ENCODE measurements at regions not wholly inside any gene's neighbourhood (a gene's known extent, or its start where the extent isn't known, plus 50 kb on each side); places are given as distances from the start of the nearest gene placed in this dataset.
"Not testable (repeated sequence)": the region's sequence is repeated elsewhere in the genome, so short reads cannot be mapped to it uniquely, and the experiment has no call there.

- H2AFZ ChIP-seq (ENCODE audit: low read depth, low read length), result no peak overlapping the region
- H3K27me3 ChIP-seq (ENCODE audit: insufficient read depth, low read length), result no peaks in the 10 kb centered on the region
- H3K4me3 ChIP-seq (ENCODE audit: low read length), result no peak overlapping the region
- H3K9me3 ChIP-seq (ENCODE audit: low read length), result no peaks in the 10 kb centered on the region
- H3K4me1 ChIP-seq (ENCODE audit: insufficient read depth, low read length), result peaks cover 8% of the 10 kb centered on the region
- H3K36me3 ChIP-seq (ENCODE audit: insufficient read depth, low read length), result no peaks in the 10 kb centered on the region
Observed at GRCh38 chr10:125419146-125419545, 258.8 kb upstream of the CTBP2 start.

- Histone ChIP-seq H3K4me1 (ENCODE audit: insufficient read depth, low read length) (peaks cover 8% of the 10 kb centered on the region), H3K36me3 (ENCODE audit: insufficient read depth, low read length) (no peaks in the 10 kb centered on the region), H3K9me3 (ENCODE audit: low read length) (no peaks in the 10 kb centered on the region), H3K4me3 (ENCODE audit: low read length) (no peak overlapping the region), H2AFZ (ENCODE audit: low read depth, low read length) (no peak overlapping the region), H3K27me3 (ENCODE audit: insufficient read depth, low read length) (no peaks in the 10 kb centered on the region)
Observed at GRCh38 chr10:125417605-125418004, 257.2 kb upstream of the CTBP2 start.

- Histone ChIP-seq H2AFZ (ENCODE audit: low read depth, low read length) (no peak overlapping the region), H3K27me3 (ENCODE audit: insufficient read depth, low read length) (no peaks in the 10 kb centered on the region)
Observed at GRCh38 chr10:125415964-125416363, 255.6 kb upstream of the CTBP2 start.

GRCh38 chr10:125415006-125415633 lies 254.8 kb upstream of the CTBP2 start:
- H3K4me1 ChIP-seq (ENCODE audit: insufficient read depth, low read length), result peaks cover 8% of the 10 kb centered on the region
- no peaks in the 10 kb centered on the region for H3K9me3 ChIP-seq (ENCODE audit: low read length)
- H3K4me3 ChIP-seq (ENCODE audit: low read length), result no peak overlapping the region
- no peaks in the 10 kb centered on the region for H3K36me3 ChIP-seq (ENCODE audit: insufficient read depth, low read length)
- no peak overlapping the region for H2AFZ ChIP-seq (ENCODE audit: low read depth, low read length)
- H3K27me3 ChIP-seq (ENCODE audit: insufficient read depth, low read length), result no peaks in the 10 kb centered on the region

More at GRCh38 chr10:125415964-125416363, 255.6 kb upstream of the CTBP2 start:
- Histone ChIP-seq H3K9me3 (ENCODE audit: low read length) (no peaks in the 10 kb centered on the region), H3K36me3 (ENCODE audit: insufficient read depth, low read length) (no peaks in the 10 kb centered on the region), H3K4me1 (ENCODE audit: insufficient read depth, low read length) (peaks cover 8% of the 10 kb centered on the region), H3K4me3 (ENCODE audit: low read length) (no peak overlapping the region)

GRCh38 chr10:125411724-125412123 lies 251.4 kb upstream of the CTBP2 start:
- Histone ChIP-seq H3K4me1 (ENCODE audit: insufficient read depth, low read length) (peaks cover 8% of the 10 kb centered on the region), H3K9me3 (ENCODE audit: low read length) (no peaks in the 10 kb centered on the region), H2AFZ (ENCODE audit: low read depth, low read length) (no peak overlapping the region), H3K4me3 (ENCODE audit: low read length) (no peak overlapping the region), H3K27me3 (ENCODE audit: insufficient read depth, low read length) (no peaks in the 10 kb centered on the region), H3K36me3 (ENCODE audit: insufficient read depth, low read length) (no peaks in the 10 kb centered on the region)

GRCh38 chr10:125409756-125410155 lies 249.4 kb upstream of the CTBP2 start:
- Histone ChIP-seq H3K4me1 (ENCODE audit: insufficient read depth, low read length) (peaks cover 3% of the 10 kb centered on the region), H3K4me3 (ENCODE audit: low read length) (no peak overlapping the region), H3K36me3 (ENCODE audit: insufficient read depth, low read length) (no peaks in the 10 kb centered on the region), H3K9me3 (ENCODE audit: low read length) (no peaks in the 10 kb centered on the region), H3K27me3 (ENCODE audit: insufficient read depth, low read length) (no peaks in the 10 kb centered on the region), H2AFZ (ENCODE audit: low read depth, low read length) (no peak overlapping the region)

GRCh38 chr10:125407557-125407956 lies 247.2 kb upstream of the CTBP2 start:
- H3K36me3 ChIP-seq (ENCODE audit: insufficient read depth, low read length), result no peaks in the 10 kb centered on the region
- H3K4me1 ChIP-seq (ENCODE audit: insufficient read depth, low read length), result no peaks in the 10 kb centered on the region
- no peak overlapping the region for H3K4me3 ChIP-seq (ENCODE audit: low read length)
- no peaks in the 10 kb centered on the region for H3K27me3 ChIP-seq (ENCODE audit: insufficient read depth, low read length)
- no peak overlapping the region for H2AFZ ChIP-seq (ENCODE audit: low read depth, low read length)
- no peaks in the 10 kb centered on the region for H3K9me3 ChIP-seq (ENCODE audit: low read length)

- Histone ChIP-seq H3K4me3 (ENCODE audit: low read length) (no peak overlapping the region), H3K4me1 (ENCODE audit: insufficient read depth, low read length) (no peaks in the 10 kb centered on the region), H3K9me3 (ENCODE audit: low read length) (no peaks in the 10 kb centered on the region), H3K36me3 (ENCODE audit: insufficient read depth, low read length) (no peaks in the 10 kb centered on the region), H2AFZ (ENCODE audit: low read depth, low read length) (no peak overlapping the region), H3K27me3 (ENCODE audit: insufficient read depth, low read length) (no peaks in the 10 kb centered on the region)
Observed at GRCh38 chr10:125407000-125407502, 246.7 kb upstream of the CTBP2 start.

- not testable (repeated sequence) for H3K4me1 ChIP-seq (ENCODE audit: insufficient read depth, low read length)
Observed at GRCh38 chr10:125404902-125405301, 244.5 kb upstream of the CTBP2 start.

GRCh38 chr10:125401462-125401861 lies 241.1 kb upstream of the CTBP2 start:
- no peak overlapping the region for H3K4me3 ChIP-seq (ENCODE audit: low read length)

More at GRCh38 chr10:125404902-125405301, 244.5 kb upstream of the CTBP2 start:
- H3K36me3 ChIP-seq (ENCODE audit: insufficient read depth, low read length); H2AFZ ChIP-seq (ENCODE audit: low read depth, low read length); H3K27me3 ChIP-seq (ENCODE audit: insufficient read depth, low read length); H3K9me3 ChIP-seq (ENCODE audit: low read length); H3K4me3 ChIP-seq (ENCODE audit: low read length): not testable (repeated sequence)

GRCh38 chr10:125399289-125399688 lies 238.9 kb upstream of the CTBP2 start:
- Histone ChIP-seq H3K36me3 (ENCODE audit: insufficient read depth, low read length) (no peaks in the 10 kb centered on the region), H3K9me3 (ENCODE audit: low read length) (no peaks in the 10 kb centered on the region), H2AFZ (ENCODE audit: low read depth, low read length) (no peak overlapping the region), H3K27me3 (ENCODE audit: insufficient read depth, low read length) (peaks cover 4% of the 10 kb centered on the region), H3K4me3 (ENCODE audit: low read length) (no peak overlapping the region), H3K4me1 (ENCODE audit: insufficient read depth, low read length) (no peaks in the 10 kb centered on the region)

More at GRCh38 chr10:125401462-125401861, 241.1 kb upstream of the CTBP2 start:
- Histone ChIP-seq H3K27me3 (ENCODE audit: insufficient read depth, low read length) (peaks cover 4% of the 10 kb centered on the region), H2AFZ (ENCODE audit: low read depth, low read length) (no peak overlapping the region), H3K9me3 (ENCODE audit: low read length) (no peaks in the 10 kb centered on the region), H3K4me1 (ENCODE audit: insufficient read depth, low read length) (no peaks in the 10 kb centered on the region), H3K36me3 (ENCODE audit: insufficient read depth, low read length) (no peaks in the 10 kb centered on the region)

- Histone ChIP-seq H3K27me3 (ENCODE audit: insufficient read depth, low read length) (peaks cover 4% of the 10 kb centered on the region), H3K9me3 (ENCODE audit: low read length) (no peaks in the 10 kb centered on the region), H3K4me3 (ENCODE audit: low read length) (no peak overlapping the region), H2AFZ (ENCODE audit: low read depth, low read length) (no peak overlapping the region), H3K4me1 (ENCODE audit: insufficient read depth, low read length) (no peaks in the 10 kb centered on the region), H3K36me3 (ENCODE audit: insufficient read depth, low read length) (no peaks in the 10 kb centered on the region)
Observed at GRCh38 chr10:125398270-125398669, 237.9 kb upstream of the CTBP2 start.

GRCh38 chr10:125397608-125398007 lies 237.2 kb upstream of the CTBP2 start:
- H3K4me3 ChIP-seq (ENCODE audit: low read length), result no peak overlapping the region

GRCh38 chr10:125396676-125397075 lies 236.3 kb upstream of the CTBP2 start:
- Histone ChIP-seq H3K4me3 (ENCODE audit: low read length) (no peak overlapping the region), H3K4me1 (ENCODE audit: insufficient read depth, low read length) (no peaks in the 10 kb centered on the region), H3K36me3 (ENCODE audit: insufficient read depth, low read length) (no peaks in the 10 kb centered on the region), H3K9me3 (ENCODE audit: low read length) (no peaks in the 10 kb centered on the region), H3K27me3 (ENCODE audit: insufficient read depth, low read length) (peaks cover 4% of the 10 kb centered on the region), H2AFZ (ENCODE audit: low read depth, low read length) (no peak overlapping the region)

More at GRCh38 chr10:125397608-125398007, 237.2 kb upstream of the CTBP2 start:
- Histone ChIP-seq H3K4me1 (ENCODE audit: insufficient read depth, low read length) (no peaks in the 10 kb centered on the region), H2AFZ (ENCODE audit: low read depth, low read length) (no peak overlapping the region), H3K36me3 (ENCODE audit: insufficient read depth, low read length) (no peaks in the 10 kb centered on the region), H3K27me3 (ENCODE audit: insufficient read depth, low read length) (peaks cover 4% of the 10 kb centered on the region), H3K9me3 (ENCODE audit: low read length) (no peaks in the 10 kb centered on the region)
